Caco-2 (cell line): ENCODE measurements at regions not wholly inside any gene's neighbourhood (a gene's known extent, or its start where the extent isn't known, plus 50 kb on each side); places are given as distances from the start of the nearest gene placed in this dataset.

ENCODE experiments used
- BruUV-seq: library from RNA; stranded (reverse); fragments of 400-500 nt; replicated peaks from 2 replicates; lab custom pipeline; 2021; lab: Mats Ljungman, UMichigan
- CTCF ChIA-PET: fragments of 300-600 bp; sonication (Branson Sonifier 250); formaldehyde crosslinking; loops from one replicate; lab custom pipeline; 2022; ENCODE audit warnings: antibody characterized with exemption; lab: Charles Lee
- POLR2A ChIA-PET: fragments of 300-600 bp; sonication (Branson Sonifier 250); formaldehyde crosslinking; loops from one replicate; lab custom pipeline; 2022; ENCODE audit warnings: antibody characterized with exemption; lab: Charles Lee
- DNase-seq, 2 experiments: peaks; one replicate each; pipeline versions ENCODE4 v3.0.0 to v3.0.0-alpha.2; 2020 to 2022
- H3K27me3 ChIP-seq: replicated peaks from 2 replicates; pipeline ENCODE4 v1.6.0; 2011; ENCODE audit warnings: low read length; ENCODE audit not compliant: control insufficient read depth, insufficient read depth
- H3K36me3 ChIP-seq: 2 replicates; pipeline ENCODE4 v1.5.1; 2011; ENCODE audit warnings: low read length; ENCODE audit not compliant: control insufficient read depth, insufficient read depth
- H3K4me1 ChIP-seq: fragments of 250-450 bp; sonication (Bioruptor Pico); 2 replicates; pipeline ENCODE4 v1.5.1; 2020; ENCODE audit warnings: mild to moderate bottlenecking
- H3K4me3 ChIP-seq: 2 replicates; pipeline ENCODE4 v1.5.1; 2011; ENCODE audit warnings: low read depth, mild to moderate bottlenecking, control low read depth, low read length
- H3K9me3 ChIP-seq: fragments of 250-450 bp; sonication (Bioruptor Pico); 2 replicates; pipeline ENCODE4 v1.5.1; 2020; ENCODE audit warnings: mild to moderate bottlenecking, moderate library complexity
- H3K27ac Mint-ChIP-seq: one replicate; pipeline ENCODE4 v1.8.0; 2022; ENCODE audit warnings: mixed read lengths; ENCODE audit not compliant: unreplicated experiment
- H3K27me3 Mint-ChIP-seq: one replicate; pipeline ENCODE4 v1.8.0; 2022; ENCODE audit warnings: mixed read lengths; ENCODE audit not compliant: insufficient read depth, unreplicated experiment
- H3K36me3 Mint-ChIP-seq: one replicate; pipeline ENCODE4 v1.8.0; 2022; ENCODE audit warnings: mild to moderate bottlenecking, mixed read lengths; ENCODE audit not compliant: insufficient read depth, unreplicated experiment
- H3K4me1 Mint-ChIP-seq: one replicate; pipeline ENCODE4 v1.8.0; 2022; ENCODE audit warnings: low read depth, mixed read lengths; ENCODE audit not compliant: unreplicated experiment
- H3K4me3 Mint-ChIP-seq: one replicate; pipeline ENCODE4 v1.8.0; 2022; ENCODE audit warnings: mild to moderate bottlenecking, moderate library complexity, mixed read lengths; ENCODE audit not compliant: unreplicated experiment
- H3K9me3 Mint-ChIP-seq: one replicate; pipeline ENCODE4 v1.8.0; 2022; ENCODE audit warnings: mixed read lengths; ENCODE audit not compliant: unreplicated experiment
- intact Hi-C: fragments of 100-400 bp; cut with micrococcal nuclease; formaldehyde crosslinking; loops from one replicate; pipeline ENCODE4 v1.10.0; 2022; ENCODE audit not compliant: unreplicated experiment
- TF ChIP-seq, protein P1 (sequence below), 2 experiments: fragments of 200-600 bp in 1 of 2; IDR thresholded peaks; 1 replicate in 1 of 2; 2 replicates in 1 of 2; pipeline versions ENCODE4 v1.5.1 to v1.8.0; 2011 to 2022; ENCODE audit warnings: antibody characterized with exemption in 1 of 2, control low read depth in 1 of 2, inconsistent platforms in 1 of 2, low read depth in 1 of 2, low read length in 1 of 2, mild to moderate bottlenecking in 1 of 2, moderate library complexity in 1 of 2; ENCODE audit not compliant: insufficient read depth in 1 of 2, severe bottlenecking in 1 of 2, unreplicated experiment in 1 of 2

DNA sequence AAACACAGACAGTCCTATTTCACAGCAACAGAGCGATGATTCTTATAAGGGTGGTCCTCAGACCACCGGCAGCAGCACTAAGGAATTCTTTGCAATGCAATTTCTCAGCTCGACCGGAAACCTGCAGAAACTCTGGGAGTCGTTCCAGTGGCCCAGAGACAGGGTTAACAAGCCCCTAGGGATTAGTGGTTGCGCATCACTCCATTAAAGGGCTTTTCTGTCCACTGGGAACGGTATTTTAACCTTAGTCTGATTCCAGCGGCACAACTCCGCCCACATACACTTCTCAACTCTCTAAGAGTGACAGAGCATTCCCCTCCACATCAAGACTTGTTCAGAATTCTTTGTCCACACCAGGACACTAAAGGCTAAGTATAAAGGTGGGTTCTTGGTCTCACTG, 341.5 kb downstream of the TFAP2A start:
- CTCF ChIA-PET, result no interaction called here
- Mint-ChIP-seq H3K9me3 (no peaks in the 10 kb centered on the region), H3K27ac (no peak overlapping the region), H3K4me3 (no peak overlapping the region), H3K36me3 (no peaks in the 10 kb centered on the region), H3K27me3 (no peaks in the 10 kb centered on the region), H3K4me1 (no peaks in the 10 kb centered on the region)
- no peaks in the 10 kb centered on the region for H3K9me3 ChIP-seq
- no peaks in the 10 kb centered on the region for H3K4me1 ChIP-seq
- no peaks in the 10 kb centered on the region for H3K36me3 ChIP-seq
- BruUV-seq, result no TSS peak
- no peaks in the 10 kb centered on the region for H3K27me3 ChIP-seq
- intact Hi-C loops, result no loop called here
- POLR2A ChIA-PET, result no interaction called here
- no peak overlapping the region for H3K4me3 ChIP-seq
- DNase-seq, result no peak
- TF ChIP-seq, protein P1, sequence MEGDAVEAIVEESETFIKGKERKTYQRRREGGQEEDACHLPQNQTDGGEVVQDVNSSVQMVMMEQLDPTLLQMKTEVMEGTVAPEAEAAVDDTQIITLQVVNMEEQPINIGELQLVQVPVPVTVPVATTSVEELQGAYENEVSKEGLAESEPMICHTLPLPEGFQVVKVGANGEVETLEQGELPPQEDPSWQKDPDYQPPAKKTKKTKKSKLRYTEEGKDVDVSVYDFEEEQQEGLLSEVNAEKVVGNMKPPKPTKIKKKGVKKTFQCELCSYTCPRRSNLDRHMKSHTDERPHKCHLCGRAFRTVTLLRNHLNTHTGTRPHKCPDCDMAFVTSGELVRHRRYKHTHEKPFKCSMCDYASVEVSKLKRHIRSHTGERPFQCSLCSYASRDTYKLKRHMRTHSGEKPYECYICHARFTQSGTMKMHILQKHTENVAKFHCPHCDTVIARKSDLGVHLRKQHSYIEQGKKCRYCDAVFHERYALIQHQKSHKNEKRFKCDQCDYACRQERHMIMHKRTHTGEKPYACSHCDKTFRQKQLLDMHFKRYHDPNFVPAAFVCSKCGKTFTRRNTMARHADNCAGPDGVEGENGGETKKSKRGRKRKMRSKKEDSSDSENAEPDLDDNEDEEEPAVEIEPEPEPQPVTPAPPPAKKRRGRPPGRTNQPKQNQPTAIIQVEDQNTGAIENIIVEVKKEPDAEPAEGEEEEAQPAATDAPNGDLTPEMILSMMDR (IDR thresholded peaks at IDR 0.05; ENCODE audit: insufficient read depth in 1 of 2, low read depth in 1 of 2, low read length in 1 of 2, severe bottlenecking in 1 of 2, unreplicated experiment in 1 of 2), result no peak

DNA sequence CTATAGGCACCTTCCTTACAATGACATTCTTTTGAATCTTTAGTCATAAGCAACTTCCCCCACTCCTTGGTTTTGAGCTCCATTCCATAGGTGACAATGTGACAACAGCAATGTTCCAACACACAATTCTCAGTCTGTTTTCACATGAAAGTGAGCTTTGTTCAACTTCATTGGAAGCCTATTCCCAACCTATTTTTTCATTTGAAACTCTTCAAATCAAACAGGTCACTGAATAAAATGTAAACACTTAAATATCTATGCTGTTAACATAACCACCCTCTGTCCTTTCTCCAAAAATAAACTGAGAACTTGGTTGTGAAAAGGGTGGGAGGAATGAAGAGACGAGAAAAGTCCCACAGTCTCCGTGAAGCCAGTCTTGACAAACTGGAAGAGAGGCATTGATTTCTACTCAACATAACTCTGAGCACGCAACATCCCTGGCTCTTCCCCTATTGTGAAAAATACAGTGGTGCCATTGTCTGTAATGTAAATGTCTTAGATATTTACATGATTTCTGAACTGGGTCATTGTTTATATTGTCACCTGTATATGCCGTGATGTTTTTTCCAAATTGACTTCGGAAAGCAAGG, 343.1 kb downstream of the TFAP2A start:
- POLR2A ChIA-PET, result no interaction called here
- TF ChIP-seq, protein P1 (IDR thresholded peaks at IDR 0.05; ENCODE audit: insufficient read depth in 1 of 2, low read depth in 1 of 2, low read length in 1 of 2, severe bottlenecking in 1 of 2, unreplicated experiment in 1 of 2), result no peak
- Mint-ChIP-seq H3K9me3 (no peaks in the 10 kb centered on the region), H3K27ac (no peak overlapping the region), H3K27me3 (no peaks in the 10 kb centered on the region), H3K4me1 (no peaks in the 10 kb centered on the region), H3K4me3 (no peak overlapping the region), H3K36me3 (no peaks in the 10 kb centered on the region)
- DNase-seq, result no peak
- no peaks in the 10 kb centered on the region for H3K27me3 ChIP-seq
- CTCF ChIA-PET, result no interaction called here
- intact Hi-C loops, result no loop called here
- no peak overlapping the region for H3K4me3 ChIP-seq
- H3K9me3 ChIP-seq, result no peaks in the 10 kb centered on the region
- H3K36me3 ChIP-seq, result no peaks in the 10 kb centered on the region
- no TSS peak for BruUV-seq
- H3K4me1 ChIP-seq, result no peaks in the 10 kb centered on the region

DNA sequence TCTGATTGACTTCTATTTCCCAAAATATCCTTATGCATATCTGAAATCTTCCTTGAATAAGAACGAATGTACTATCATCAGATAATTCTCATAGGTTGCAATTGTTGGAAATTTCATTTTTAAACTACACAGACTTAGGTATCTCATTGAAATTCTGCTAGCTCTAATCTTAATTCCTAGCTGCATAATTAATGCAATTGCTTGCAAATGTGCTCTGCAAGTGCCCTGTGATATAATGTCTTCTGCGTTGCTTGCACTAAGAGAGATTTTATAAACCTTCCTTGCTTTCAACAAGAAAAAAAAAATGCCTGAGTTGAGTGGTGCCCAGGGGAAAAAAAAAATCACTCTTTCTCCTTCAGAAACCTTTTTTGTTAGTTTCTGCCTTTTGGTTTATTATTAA, 354.9 kb downstream of the TFAP2A start:
- no TSS peak for BruUV-seq
- H3K27me3 ChIP-seq, result no peaks in the 10 kb centered on the region
- no peaks in the 10 kb centered on the region for H3K9me3 ChIP-seq
- Mint-ChIP-seq H3K4me1 (peaks cover 7% of the 10 kb centered on the region), H3K36me3 (no peaks in the 10 kb centered on the region), H3K27me3 (no peaks in the 10 kb centered on the region), H3K4me3 (no peak overlapping the region), H3K9me3 (no peaks in the 10 kb centered on the region), H3K27ac (no peak overlapping the region)
- CTCF ChIA-PET, result no interaction called here
- POLR2A ChIA-PET, result no interaction called here
- no peak for DNase-seq
- no peaks in the 10 kb centered on the region for H3K36me3 ChIP-seq
- H3K4me3 ChIP-seq, result no peak overlapping the region
- intact Hi-C loops, result no loop called here
- H3K4me1 ChIP-seq, result no peaks in the 10 kb centered on the region
- TF ChIP-seq, protein P1 (IDR thresholded peaks at IDR 0.05; ENCODE audit: insufficient read depth in 1 of 2, low read depth in 1 of 2, low read length in 1 of 2, severe bottlenecking in 1 of 2, unreplicated experiment in 1 of 2), result no peak
